ENCODE measurements at regions not wholly inside any gene's neighbourhood (a gene's known extent, or its start where the extent isn't known, plus 50 kb on each side); places are given as distances from the start of the nearest gene placed in this dataset.

GRCh38 chr18:49726675-49726963, 86.7 kb downstream of the ACAA2 start:
- H3F3A ChIP-seq (replicated peaks; ENCODE audit: low read depth): no peaks in the 10 kb centered on the region
- no peaks in the 10 kb centered on the region; the same call in 1 of the 2 replicates for H3K4me1 ChIP-seq (ENCODE audit: insufficient read depth)
- no peak for ATAC-seq
- no peak for TF ChIP-seq CTCF (conservative IDR thresholded peaks at IDR 0.05; ENCODE audit: low read depth in 2 of 2)
- no peak for TF ChIP-seq STAT1 (IDR thresholded peaks at IDR 0.05; ENCODE audit: unreplicated experiment)
- no peak for TF ChIP-seq ZNF331 (CRISPR knock-in tag; IDR thresholded peaks at IDR 0.05; ENCODE audit: low read depth)
- TF ChIP-seq NANOG (IDR thresholded peaks at IDR 0.05; ENCODE audit: borderline replicate concordance): no peak
- TF ChIP-seq CREB1 (CRISPR knock-in tag; IDR thresholded peaks at IDR 0.05; ENCODE audit: low read depth): no peak
- TF ChIP-seq EZH2phosphoT487 (IDR thresholded peaks at IDR 0.05; ENCODE audit: unreplicated experiment): no peak
- TF ChIP-seq, protein P1, sequence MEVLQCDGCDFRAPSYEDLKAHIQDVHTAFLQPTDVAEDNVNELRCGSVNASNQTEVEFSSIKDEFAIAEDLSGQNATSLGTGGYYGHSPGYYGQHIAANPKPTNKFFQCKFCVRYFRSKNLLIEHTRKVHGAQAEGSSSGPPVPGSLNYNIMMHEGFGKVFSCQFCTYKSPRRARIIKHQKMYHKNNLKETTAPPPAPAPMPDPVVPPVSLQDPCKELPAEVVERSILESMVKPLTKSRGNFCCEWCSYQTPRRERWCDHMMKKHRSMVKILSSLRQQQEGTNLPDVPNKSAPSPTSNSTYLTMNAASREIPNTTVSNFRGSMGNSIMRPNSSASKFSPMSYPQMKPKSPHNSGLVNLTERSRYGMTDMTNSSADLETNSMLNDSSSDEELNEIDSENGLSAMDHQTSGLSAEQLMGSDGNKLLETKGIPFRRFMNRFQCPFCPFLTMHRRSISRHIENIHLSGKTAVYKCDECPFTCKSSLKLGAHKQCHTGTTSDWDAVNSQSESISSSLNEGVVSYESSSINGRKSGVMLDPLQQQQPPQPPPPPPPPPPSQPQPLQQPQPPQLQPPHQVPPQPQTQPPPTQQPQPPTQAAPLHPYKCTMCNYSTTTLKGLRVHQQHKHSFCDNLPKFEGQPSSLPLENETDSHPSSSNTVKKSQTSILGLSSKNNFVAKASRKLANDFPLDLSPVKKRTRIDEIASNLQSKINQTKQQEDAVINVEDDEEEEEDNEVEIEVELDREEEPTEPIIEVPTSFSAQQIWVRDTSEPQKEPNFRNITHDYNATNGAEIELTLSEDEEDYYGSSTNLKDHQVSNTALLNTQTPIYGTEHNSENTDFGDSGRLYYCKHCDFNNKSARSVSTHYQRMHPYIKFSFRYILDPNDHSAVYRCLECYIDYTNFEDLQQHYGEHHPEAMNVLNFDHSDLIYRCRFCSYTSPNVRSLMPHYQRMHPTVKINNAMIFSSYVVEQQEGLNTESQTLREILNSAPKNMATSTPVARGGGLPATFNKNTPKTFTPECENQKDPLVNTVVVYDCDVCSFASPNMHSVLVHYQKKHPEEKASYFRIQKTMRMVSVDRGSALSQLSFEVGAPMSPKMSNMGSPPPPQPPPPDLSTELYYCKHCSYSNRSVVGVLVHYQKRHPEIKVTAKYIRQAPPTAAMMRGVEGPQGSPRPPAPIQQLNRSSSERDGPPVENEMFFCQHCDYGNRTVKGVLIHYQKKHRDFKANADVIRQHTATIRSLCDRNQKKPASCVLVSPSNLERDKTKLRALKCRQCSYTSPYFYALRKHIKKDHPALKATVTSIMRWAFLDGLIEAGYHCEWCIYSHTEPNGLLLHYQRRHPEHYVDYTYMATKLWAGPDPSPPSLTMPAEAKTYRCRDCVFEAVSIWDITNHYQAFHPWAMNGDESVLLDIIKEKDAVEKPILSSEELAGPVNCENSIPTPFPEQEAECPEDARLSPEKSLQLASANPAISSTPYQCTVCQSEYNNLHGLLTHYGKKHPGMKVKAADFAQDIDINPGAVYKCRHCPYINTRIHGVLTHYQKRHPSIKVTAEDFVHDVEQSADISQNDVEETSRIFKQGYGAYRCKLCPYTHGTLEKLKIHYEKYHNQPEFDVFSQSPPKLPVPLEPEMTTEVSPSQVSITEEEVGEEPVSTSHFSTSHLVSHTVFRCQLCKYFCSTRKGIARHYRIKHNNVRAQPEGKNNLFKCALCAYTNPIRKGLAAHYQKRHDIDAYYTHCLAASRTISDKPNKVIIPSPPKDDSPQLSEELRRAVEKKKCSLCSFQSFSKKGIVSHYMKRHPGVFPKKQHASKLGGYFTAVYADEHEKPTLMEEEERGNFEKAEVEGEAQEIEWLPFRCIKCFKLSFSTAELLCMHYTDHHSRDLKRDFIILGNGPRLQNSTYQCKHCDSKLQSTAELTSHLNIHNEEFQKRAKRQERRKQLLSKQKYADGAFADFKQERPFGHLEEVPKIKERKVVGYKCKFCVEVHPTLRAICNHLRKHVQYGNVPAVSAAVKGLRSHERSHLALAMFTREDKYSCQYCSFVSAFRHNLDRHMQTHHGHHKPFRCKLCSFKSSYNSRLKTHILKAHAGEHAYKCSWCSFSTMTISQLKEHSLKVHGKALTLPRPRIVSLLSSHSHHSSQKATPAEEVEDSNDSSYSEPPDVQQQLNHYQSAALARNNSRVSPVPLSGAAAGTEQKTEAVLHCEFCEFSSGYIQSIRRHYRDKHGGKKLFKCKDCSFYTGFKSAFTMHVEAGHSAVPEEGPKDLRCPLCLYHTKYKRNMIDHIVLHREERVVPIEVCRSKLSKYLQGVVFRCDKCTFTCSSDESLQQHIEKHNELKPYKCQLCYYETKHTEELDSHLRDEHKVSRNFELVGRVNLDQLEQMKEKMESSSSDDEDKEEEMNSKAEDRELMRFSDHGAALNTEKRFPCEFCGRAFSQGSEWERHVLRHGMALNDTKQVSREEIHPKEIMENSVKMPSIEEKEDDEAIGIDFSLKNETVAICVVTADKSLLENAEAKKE (CRISPR knock-in tag; IDR thresholded peaks at IDR 0.05): no peak
- H3K27me3 ChIP-seq (ENCODE audit: insufficient read depth): no peaks in the 10 kb centered on the region
- H2AFZ ChIP-seq: no peak overlapping the region
- no peak overlapping the region for H3K4me2 ChIP-seq
- H3K27ac ChIP-seq (ENCODE audit: low read depth): peak overlapping the region; percentile 83; the same call in 1 of the 2 replicates
- peaks cover 3% of the 10 kb centered on the region for H3K27me3 Mint-ChIP-seq (ENCODE audit: insufficient read depth, low read depth, poor library complexity)
- H3K4me1 Mint-ChIP-seq: peaks cover 32% of the 10 kb centered on the region
- H3K36me3 Mint-ChIP-seq (ENCODE audit: low read depth): no peaks in the 10 kb centered on the region
- no peaks in the 10 kb centered on the region for H3K36me3 ChIP-seq (ENCODE audit: insufficient read depth)
- DNase-seq (ENCODE audit: low spot score): no peak
- no peaks in the 10 kb centered on the region for H4K20me1 ChIP-seq (replicated peaks; ENCODE audit: insufficient read depth)
- H3K4me3 Mint-ChIP-seq: 0 out of 3 replicates have a peak overlapping the region, but pooled peaks have one; percentile 9
- no peaks in the 10 kb centered on the region for H3K79me2 ChIP-seq (replicated peaks; ENCODE audit: insufficient read depth)
- no peaks in the 10 kb centered on the region for H3K9me3 Mint-ChIP-seq
- no peaks in the 10 kb centered on the region for H3K9me2 ChIP-seq (ENCODE audit: insufficient read depth)
- 0 out of 2 replicates have a peak overlapping the region, but pooled peaks have one; percentile 30 for H3K27ac Mint-ChIP-seq
- no peak overlapping the region for H3K4me3 ChIP-seq

Data from GM23338 (cell line).